ENCODE measurements at regions not wholly inside any gene's neighbourhood (a gene's known extent, or its start where the extent isn't known, plus 50 kb on each side); places are given as distances from the start of the nearest gene placed in this dataset.
"Not testable (repeated sequence)": the region's sequence is repeated elsewhere in the genome, so short reads cannot be mapped to it uniquely, and the experiment has no call there.

DNA sequence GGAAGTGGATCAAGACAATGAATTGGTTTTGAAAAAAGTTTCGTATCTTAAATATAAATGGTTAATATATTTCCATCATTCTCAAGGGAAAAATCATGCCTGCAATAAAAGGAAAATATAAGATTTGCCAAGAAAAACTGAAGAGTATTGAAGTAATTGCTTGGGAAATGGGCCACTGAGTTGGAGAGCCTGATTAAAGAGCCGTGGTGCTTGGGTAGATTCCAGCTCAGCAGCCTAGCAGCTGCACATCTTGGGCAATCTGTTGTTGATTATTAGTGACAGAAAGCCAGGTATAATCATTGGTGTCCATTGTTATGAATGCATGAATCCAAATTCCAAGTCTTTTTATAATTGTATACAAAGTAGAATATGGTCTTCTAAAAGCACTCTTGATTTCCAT is 800.9 kb upstream of the CHORDC1 start:
- Histone ChIP-seq H3K9me3 (ENCODE audit: control insufficient read depth in 2 of 2, insufficient read depth in 1 of 2, low read depth in 1 of 2, low read length in 1 of 2) (no peaks in the 10 kb centered on the region), H3K27ac (ENCODE audit: low read depth in 2 of 2, low read length in 1 of 2) (no peak overlapping the region)
- 52 to 61% methylated on average over 2 of the region's 2 CpGs for WGBS, 2 donors

DNA sequence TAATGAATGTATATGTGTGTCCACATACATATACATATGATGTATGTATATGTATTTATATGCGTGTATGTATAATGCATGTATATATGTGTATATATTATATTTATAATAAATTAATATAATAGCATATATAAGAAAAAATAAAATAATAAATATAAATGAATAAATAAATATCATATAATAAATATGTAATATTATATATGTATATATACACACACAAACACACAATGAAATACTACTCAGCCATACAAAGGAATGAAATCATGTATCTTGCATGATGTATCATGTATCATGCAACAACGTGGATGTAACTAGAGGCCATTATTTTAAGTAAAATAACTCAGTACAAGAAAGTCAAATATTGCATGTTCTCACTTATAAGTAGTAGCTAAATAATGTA is 788.7 kb upstream of the CHORDC1 start:
- H3K27ac ChIP-seq (ENCODE audit: low read depth in 2 of 2, low read length in 1 of 2): no peak overlapping the region
- WGBS, 2 donors: 55 to 81% methylated on average over 2 of the region's 2 CpGs

More for the DNA sequence above, 800.9 kb upstream of the CHORDC1 start:
- Histone ChIP-seq H3K4me1 (ENCODE audit: control insufficient read depth in 2 of 2, insufficient read depth in 2 of 2, low read length in 1 of 2) (no peaks in the 10 kb centered on the region), H3K27me3 (ENCODE audit: control insufficient read depth in 1 of 2, insufficient read depth in 2 of 2, low read length in 2 of 2) (no peaks in the 10 kb centered on the region), H3K4me3 (ENCODE audit: low read depth in 1 of 2, low read length in 2 of 2) (no peak overlapping the region), H3K36me3 (ENCODE audit: control insufficient read depth in 2 of 2, insufficient read depth in 2 of 2, low read length in 1 of 2) (no peaks in the 10 kb centered on the region)

DNA sequence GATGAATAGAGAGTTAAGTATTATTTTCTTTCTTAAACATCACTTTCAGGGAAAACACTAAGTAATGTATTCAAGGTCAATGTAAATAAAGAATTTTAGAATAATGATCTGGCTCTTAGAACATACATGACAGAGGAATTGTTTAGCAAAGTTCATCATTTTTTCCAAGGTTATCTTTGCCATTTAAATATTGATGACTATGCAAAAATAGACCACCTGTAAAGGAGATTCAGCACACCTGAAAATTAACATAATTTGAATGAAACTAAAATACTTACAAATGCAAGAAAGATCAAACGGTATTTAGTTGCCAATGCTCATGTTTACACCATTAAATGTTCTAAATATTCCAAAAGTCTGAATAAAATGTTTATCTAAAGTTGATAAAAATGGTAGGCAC is 782.6 kb upstream of the CHORDC1 start:
- no peaks in the 10 kb centered on the region for H3K36me3 ChIP-seq (ENCODE audit: control insufficient read depth in 2 of 2, insufficient read depth in 2 of 2, low read length in 1 of 2)
- 38 to 43% methylated on average over 1 of the region's 1 CpG for WGBS, 2 donors
- H3K27me3 ChIP-seq (ENCODE audit: control insufficient read depth in 1 of 2, insufficient read depth in 2 of 2, low read length in 2 of 2): no peaks in the 10 kb centered on the region
- H3K27ac ChIP-seq (ENCODE audit: low read depth in 2 of 2, low read length in 1 of 2): no peak overlapping the region
- H3K4me3 ChIP-seq (ENCODE audit: low read depth in 1 of 2, low read length in 2 of 2): no peak overlapping the region
- H3K9me3 ChIP-seq (ENCODE audit: control insufficient read depth in 2 of 2, insufficient read depth in 1 of 2, low read depth in 1 of 2, low read length in 1 of 2): no peaks in the 10 kb centered on the region
- H3K4me1 ChIP-seq (ENCODE audit: control insufficient read depth in 2 of 2, insufficient read depth in 2 of 2, low read length in 1 of 2): no peaks in the 10 kb centered on the region

More for the DNA sequence above, 788.7 kb upstream of the CHORDC1 start:
- no peaks in the 10 kb centered on the region for H3K36me3 ChIP-seq (ENCODE audit: control insufficient read depth in 2 of 2, insufficient read depth in 2 of 2, low read length in 1 of 2)
- no peaks in the 10 kb centered on the region for H3K4me1 ChIP-seq (ENCODE audit: control insufficient read depth in 2 of 2, insufficient read depth in 2 of 2, low read length in 1 of 2)
- no peaks in the 10 kb centered on the region for H3K27me3 ChIP-seq (ENCODE audit: control insufficient read depth in 1 of 2, insufficient read depth in 2 of 2, low read length in 2 of 2)
- H3K4me3 ChIP-seq (ENCODE audit: low read depth in 1 of 2, low read length in 2 of 2): no peak overlapping the region
- H3K9me3 ChIP-seq (ENCODE audit: control insufficient read depth in 2 of 2, insufficient read depth in 1 of 2, low read depth in 1 of 2, low read length in 1 of 2): no peaks in the 10 kb centered on the region

DNA sequence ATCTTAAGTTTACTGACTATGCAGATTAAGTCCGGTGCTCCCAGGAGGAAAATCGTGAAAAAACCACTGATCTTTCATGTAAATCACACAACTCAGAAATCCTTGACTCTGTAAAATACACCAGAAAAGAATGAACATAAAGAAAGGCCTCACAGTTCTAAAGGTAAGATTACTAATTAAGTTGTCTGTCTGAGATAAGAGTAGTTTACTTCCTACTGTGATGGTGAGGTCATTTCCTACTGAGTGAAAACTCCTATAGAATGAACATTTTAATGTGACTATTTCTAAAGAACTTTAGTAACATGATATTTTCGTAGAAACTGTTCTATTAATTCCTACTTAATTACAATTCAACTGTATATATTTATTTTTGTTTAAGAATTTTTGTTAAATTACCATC is 774.4 kb upstream of the CHORDC1 start:
- Histone ChIP-seq H3K27ac (ENCODE audit: low read depth in 2 of 2, low read length in 1 of 2) (no peak overlapping the region), H3K4me1 (ENCODE audit: control insufficient read depth in 2 of 2, insufficient read depth in 2 of 2, low read length in 1 of 2) (no peaks in the 10 kb centered on the region), H3K27me3 (ENCODE audit: control insufficient read depth in 1 of 2, insufficient read depth in 2 of 2, low read length in 2 of 2) (no peaks in the 10 kb centered on the region), H3K4me3 (ENCODE audit: low read depth in 1 of 2, low read length in 2 of 2) (no peak overlapping the region), H3K36me3 (ENCODE audit: control insufficient read depth in 2 of 2, insufficient read depth in 2 of 2, low read length in 1 of 2) (no peaks in the 10 kb centered on the region), H3K9me3 (ENCODE audit: control insufficient read depth in 2 of 2, insufficient read depth in 1 of 2, low read depth in 1 of 2, low read length in 1 of 2) (no peaks in the 10 kb centered on the region)
- WGBS, 2 donors: 51 to 56% methylated on average over 3 of the region's 3 CpGs

DNA sequence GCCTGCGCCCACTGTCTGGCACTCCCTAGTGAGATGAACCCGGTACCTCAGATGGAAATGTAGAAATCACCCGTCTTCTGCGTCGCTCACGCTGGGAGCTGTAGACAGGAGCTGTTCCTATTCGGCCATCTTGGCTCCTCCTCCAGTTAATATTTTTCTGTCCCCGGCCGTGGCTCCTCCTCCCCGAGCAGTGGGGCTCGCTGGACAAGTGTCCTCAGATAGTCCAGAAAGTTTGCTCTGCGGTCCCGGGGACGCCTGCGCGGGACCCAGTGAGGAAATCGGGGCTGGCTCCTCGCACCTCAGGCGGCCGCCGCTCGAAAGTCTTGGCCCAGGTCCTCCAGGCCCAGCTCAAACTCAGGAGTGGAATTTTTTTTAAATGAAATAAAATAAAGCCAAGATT is 749.3 kb upstream of the CHORDC1 start:
- H3K36me3 ChIP-seq (ENCODE audit: control insufficient read depth in 2 of 2, insufficient read depth in 2 of 2, low read length in 1 of 2); H3K27me3 ChIP-seq (ENCODE audit: control insufficient read depth in 1 of 2, insufficient read depth in 2 of 2, low read length in 2 of 2): not testable (repeated sequence)
- WGBS, 2 donors: 88 to 89% methylated on average over 13 to 17 of the region's 22 CpGs

DNA sequence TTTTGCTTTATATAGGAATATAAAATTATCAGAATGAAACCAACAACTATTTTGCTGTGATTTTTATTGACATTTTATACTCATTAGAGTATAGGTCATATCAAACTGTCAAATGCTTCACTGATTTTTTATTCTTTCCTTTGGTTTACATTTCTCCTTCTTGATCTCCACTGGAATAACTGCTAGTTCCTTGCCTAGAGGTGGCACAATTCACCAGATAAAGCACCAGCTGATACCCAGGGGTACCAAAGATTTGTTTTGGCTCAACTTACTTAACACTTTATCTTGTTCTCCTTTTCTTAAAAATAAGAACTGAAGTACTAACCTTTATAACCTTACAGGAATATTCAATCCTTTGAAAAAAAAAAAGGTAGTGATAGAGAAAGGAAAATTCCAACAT is 725.1 kb upstream of the CHORDC1 start:
- Histone ChIP-seq H3K4me1 (ENCODE audit: control insufficient read depth in 2 of 2, insufficient read depth in 2 of 2, low read length in 1 of 2) (no peaks in the 10 kb centered on the region), H3K27ac (ENCODE audit: low read depth in 2 of 2, low read length in 1 of 2) (no peak overlapping the region), H3K36me3 (ENCODE audit: control insufficient read depth in 2 of 2, insufficient read depth in 2 of 2, low read length in 1 of 2) (no peaks in the 10 kb centered on the region), H3K4me3 (ENCODE audit: low read depth in 1 of 2, low read length in 2 of 2) (no peak overlapping the region), H3K27me3 (ENCODE audit: control insufficient read depth in 1 of 2, insufficient read depth in 2 of 2, low read length in 2 of 2) (no peaks in the 10 kb centered on the region), H3K9me3 (ENCODE audit: control insufficient read depth in 2 of 2, insufficient read depth in 1 of 2, low read depth in 1 of 2, low read length in 1 of 2) (no peaks in the 10 kb centered on the region)

More for the DNA sequence above, 749.3 kb upstream of the CHORDC1 start:
- H3K27ac ChIP-seq (ENCODE audit: low read depth in 2 of 2, low read length in 1 of 2); H3K4me3 ChIP-seq (ENCODE audit: low read depth in 1 of 2, low read length in 2 of 2); H3K9me3 ChIP-seq (ENCODE audit: control insufficient read depth in 2 of 2, insufficient read depth in 1 of 2, low read depth in 1 of 2, low read length in 1 of 2); H3K4me1 ChIP-seq (ENCODE audit: control insufficient read depth in 2 of 2, insufficient read depth in 2 of 2, low read length in 1 of 2): not testable (repeated sequence)

DNA sequence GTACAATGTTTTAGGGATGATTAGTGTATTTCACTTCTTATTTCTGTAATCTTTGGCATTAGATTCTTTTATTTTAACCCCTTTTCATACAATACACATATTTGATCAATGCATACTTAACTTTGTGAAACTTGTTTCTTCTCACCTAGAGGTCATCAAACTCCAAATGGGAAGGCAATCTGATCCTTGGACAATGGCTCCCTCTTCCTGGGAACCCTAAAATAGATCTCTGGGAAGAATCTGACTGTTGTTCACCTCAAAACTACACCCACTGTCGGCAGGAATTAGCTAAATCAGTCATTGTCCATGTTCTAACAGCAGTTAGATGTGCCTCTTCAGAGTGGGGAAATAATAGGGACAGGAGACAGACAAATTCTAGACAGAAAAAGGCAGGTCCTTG is 707.4 kb upstream of the CHORDC1 start:
- Histone ChIP-seq H3K36me3 (ENCODE audit: control insufficient read depth in 2 of 2, insufficient read depth in 2 of 2, low read length in 1 of 2) (no peaks in the 10 kb centered on the region), H3K4me1 (ENCODE audit: control insufficient read depth in 2 of 2, insufficient read depth in 2 of 2, low read length in 1 of 2) (no peaks in the 10 kb centered on the region), H3K27ac (ENCODE audit: low read depth in 2 of 2, low read length in 1 of 2) (no peak overlapping the region), H3K9me3 (ENCODE audit: control insufficient read depth in 2 of 2, insufficient read depth in 1 of 2, low read depth in 1 of 2, low read length in 1 of 2) (no peaks in the 10 kb centered on the region), H3K4me3 (ENCODE audit: low read depth in 1 of 2, low read length in 2 of 2) (no peak overlapping the region), H3K27me3 (ENCODE audit: control insufficient read depth in 1 of 2, insufficient read depth in 2 of 2, low read length in 2 of 2) (no peaks in the 10 kb centered on the region)
- WGBS, 2 donors: 56 to 63% methylated on average over 1 of the region's 1 CpG

DNA sequence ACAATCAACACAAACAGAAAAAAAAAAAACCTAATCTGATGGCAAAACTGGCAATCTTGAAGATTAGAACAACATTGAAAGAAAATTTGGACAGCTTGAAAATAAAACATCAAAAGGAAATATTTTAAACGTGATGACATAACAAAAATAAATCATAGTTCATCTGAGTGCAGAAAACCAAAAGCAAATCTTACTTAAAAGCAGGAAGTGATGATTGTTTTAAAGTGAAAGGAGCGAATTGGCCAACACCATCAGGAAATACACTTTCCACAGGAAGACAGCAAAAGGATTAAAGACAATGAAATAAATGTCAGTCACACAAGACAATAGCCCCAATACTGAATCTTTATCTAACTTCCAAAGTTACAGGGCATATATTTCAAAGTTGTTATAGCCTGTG is 696.5 kb upstream of the CHORDC1 start:
- Histone ChIP-seq H3K4me3 (ENCODE audit: low read depth in 1 of 2, low read length in 2 of 2) (no peak overlapping the region), H3K4me1 (ENCODE audit: control insufficient read depth in 2 of 2, insufficient read depth in 2 of 2, low read length in 1 of 2) (no peaks in the 10 kb centered on the region), H3K36me3 (ENCODE audit: control insufficient read depth in 2 of 2, insufficient read depth in 2 of 2, low read length in 1 of 2) (no peaks in the 10 kb centered on the region), H3K9me3 (ENCODE audit: control insufficient read depth in 2 of 2, insufficient read depth in 1 of 2, low read depth in 1 of 2, low read length in 1 of 2) (no peaks in the 10 kb centered on the region), H3K27me3 (ENCODE audit: control insufficient read depth in 1 of 2, insufficient read depth in 2 of 2, low read length in 2 of 2) (no peaks in the 10 kb centered on the region), H3K27ac (ENCODE audit: low read depth in 2 of 2, low read length in 1 of 2) (no peak overlapping the region)
- 27 to 41% methylated on average over 2 of the region's 2 CpGs for WGBS, 2 donors

DNA sequence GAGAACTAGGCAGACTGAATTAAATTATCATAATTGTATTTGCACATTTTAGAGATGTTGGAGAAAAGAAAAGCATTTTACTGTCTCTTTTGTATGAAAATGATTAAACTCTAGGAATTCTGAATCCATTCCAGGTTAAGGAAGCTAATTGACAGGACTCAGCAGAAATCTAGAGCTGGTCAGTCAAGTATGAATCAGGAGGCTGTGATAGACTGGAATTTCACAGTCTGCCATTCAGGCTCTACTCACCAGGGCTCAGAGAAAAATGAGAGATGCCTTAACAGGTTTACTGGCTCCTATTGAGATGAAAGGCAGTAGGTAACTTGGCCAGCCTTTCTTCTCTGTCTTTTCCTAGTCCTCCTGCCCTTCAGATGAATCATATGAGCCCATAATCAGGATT is 693.9 kb upstream of the CHORDC1 start:
- H3K4me1 ChIP-seq (ENCODE audit: control insufficient read depth in 2 of 2, insufficient read depth in 2 of 2, low read length in 1 of 2): no peaks in the 10 kb centered on the region
- H3K27ac ChIP-seq (ENCODE audit: low read depth in 2 of 2, low read length in 1 of 2): no peak overlapping the region
- no peak overlapping the region for H3K4me3 ChIP-seq (ENCODE audit: low read depth in 1 of 2, low read length in 2 of 2)
- no peaks in the 10 kb centered on the region for H3K9me3 ChIP-seq (ENCODE audit: control insufficient read depth in 2 of 2, insufficient read depth in 1 of 2, low read depth in 1 of 2, low read length in 1 of 2)
- H3K27me3 ChIP-seq (ENCODE audit: control insufficient read depth in 1 of 2, insufficient read depth in 2 of 2, low read length in 2 of 2): no peaks in the 10 kb centered on the region
- no peaks in the 10 kb centered on the region for H3K36me3 ChIP-seq (ENCODE audit: control insufficient read depth in 2 of 2, insufficient read depth in 2 of 2, low read length in 1 of 2)

DNA sequence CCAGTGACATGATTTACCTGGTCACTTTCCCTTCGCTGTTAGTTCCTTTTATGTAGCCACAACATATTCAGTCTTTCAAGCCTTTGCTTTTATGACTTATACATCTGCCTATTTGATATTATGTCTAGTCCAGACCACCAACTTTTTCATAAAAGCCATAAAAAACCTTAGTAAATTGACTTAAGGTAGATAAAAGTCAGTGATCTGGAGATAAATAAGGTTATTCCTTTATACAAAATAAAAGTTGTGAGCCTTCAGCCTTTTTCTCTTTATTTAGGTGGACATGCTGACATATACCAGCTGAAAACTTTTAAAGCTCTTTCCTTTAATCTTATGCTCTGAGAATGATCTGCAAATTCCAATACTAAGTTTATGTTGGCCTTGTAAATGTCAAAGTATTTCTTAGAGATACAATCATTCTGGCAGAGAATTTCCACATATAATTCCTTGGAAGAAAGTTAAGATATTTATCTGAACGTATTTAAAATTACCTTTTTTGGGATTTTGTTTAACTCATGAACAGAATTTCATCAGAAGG is 690.4 kb upstream of the CHORDC1 start:
- H3K9me3 ChIP-seq (ENCODE audit: control insufficient read depth in 2 of 2, insufficient read depth in 1 of 2, low read depth in 1 of 2, low read length in 1 of 2): no peaks in the 10 kb centered on the region
- no peaks in the 10 kb centered on the region for H3K36me3 ChIP-seq (ENCODE audit: control insufficient read depth in 2 of 2, insufficient read depth in 2 of 2, low read length in 1 of 2)
- no peak overlapping the region for H3K4me3 ChIP-seq (ENCODE audit: low read depth in 1 of 2, low read length in 2 of 2)
- H3K4me1 ChIP-seq (ENCODE audit: control insufficient read depth in 2 of 2, insufficient read depth in 2 of 2, low read length in 1 of 2): no peaks in the 10 kb centered on the region
- H3K27me3 ChIP-seq (ENCODE audit: control insufficient read depth in 1 of 2, insufficient read depth in 2 of 2, low read length in 2 of 2): no peaks in the 10 kb centered on the region
- no peak overlapping the region for H3K27ac ChIP-seq (ENCODE audit: low read depth in 2 of 2, low read length in 1 of 2)
- WGBS, 2 donors: 66 to 72% methylated on average over 2 of the region's 2 CpGs

Data from esophagus (tissue), 2 donors.